Ovary (tissue), 3 donors: ENCODE measurements at regions not wholly inside any gene's neighbourhood (a gene's known extent, or its start where the extent isn't known, plus 50 kb on each side); places are given as distances from the start of the nearest gene placed in this dataset.

ENCODE experiments used
- POLR2A ChIP-seq: fragments of 450-650 bp; IDR thresholded peaks from one replicate; pipeline ENCODE4 v1.6.1; 2017; ENCODE audit warnings: antibody characterized with exemption, mild to moderate bottlenecking, moderate library complexity
- TF ChIP-seq, protein P1 (sequence below), 3 donors: fragments of 450-650 bp in 2 of 3; fragments of 200-600 bp in 1 of 3; IDR thresholded peaks; one replicate each; pipeline versions ENCODE4 v1.5.1 to v1.8.0; 2016 to 2022; ENCODE audit warnings: antibody characterized with exemption in 3 of 3, mild to moderate bottlenecking in 1 of 3
- donor health status: DM: no; HTN: no; CAD: no.

DNA sequence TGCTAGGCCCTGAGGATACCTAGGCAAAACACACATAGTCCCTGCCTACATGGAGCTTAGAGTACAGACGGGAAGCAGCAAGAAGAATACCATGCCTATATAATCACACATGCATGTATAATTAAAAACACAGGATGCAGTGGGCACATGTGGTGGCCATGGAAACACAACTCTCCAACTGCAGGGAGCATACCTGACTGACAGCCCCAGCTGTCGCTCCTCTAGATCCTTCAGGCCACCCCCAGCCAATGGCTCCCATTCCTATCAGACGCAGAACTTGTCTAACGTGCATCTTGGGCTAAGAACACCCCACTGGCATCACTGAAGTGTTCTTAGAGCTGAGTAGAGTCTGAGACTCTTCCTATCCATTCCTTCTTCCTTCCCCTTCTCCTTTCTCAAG is 125.5 kb upstream of the FRMD4B start:
- TF ChIP-seq, protein P1, sequence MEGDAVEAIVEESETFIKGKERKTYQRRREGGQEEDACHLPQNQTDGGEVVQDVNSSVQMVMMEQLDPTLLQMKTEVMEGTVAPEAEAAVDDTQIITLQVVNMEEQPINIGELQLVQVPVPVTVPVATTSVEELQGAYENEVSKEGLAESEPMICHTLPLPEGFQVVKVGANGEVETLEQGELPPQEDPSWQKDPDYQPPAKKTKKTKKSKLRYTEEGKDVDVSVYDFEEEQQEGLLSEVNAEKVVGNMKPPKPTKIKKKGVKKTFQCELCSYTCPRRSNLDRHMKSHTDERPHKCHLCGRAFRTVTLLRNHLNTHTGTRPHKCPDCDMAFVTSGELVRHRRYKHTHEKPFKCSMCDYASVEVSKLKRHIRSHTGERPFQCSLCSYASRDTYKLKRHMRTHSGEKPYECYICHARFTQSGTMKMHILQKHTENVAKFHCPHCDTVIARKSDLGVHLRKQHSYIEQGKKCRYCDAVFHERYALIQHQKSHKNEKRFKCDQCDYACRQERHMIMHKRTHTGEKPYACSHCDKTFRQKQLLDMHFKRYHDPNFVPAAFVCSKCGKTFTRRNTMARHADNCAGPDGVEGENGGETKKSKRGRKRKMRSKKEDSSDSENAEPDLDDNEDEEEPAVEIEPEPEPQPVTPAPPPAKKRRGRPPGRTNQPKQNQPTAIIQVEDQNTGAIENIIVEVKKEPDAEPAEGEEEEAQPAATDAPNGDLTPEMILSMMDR (IDR thresholded peaks at IDR 0.05): no peak
- no peak for TF ChIP-seq POLR2A
